IPS-15b (cell line): ENCODE measurements at regions not wholly inside any gene's neighbourhood (a gene's known extent, or its start where the extent isn't known, plus 50 kb on each side); places are given as distances from the start of the nearest gene placed in this dataset.

Experiments
- H3K27me3 ChIP-seq: one replicate; pipeline ENCODE4 v1.6.1; 2013; ENCODE audit warnings: low read length; ENCODE audit not compliant: control insufficient read depth, insufficient read depth
- H3K36me3 ChIP-seq: one replicate; pipeline ENCODE4 v1.6.1; 2013; ENCODE audit warnings: low read length; ENCODE audit not compliant: control insufficient read depth, insufficient read depth
- H3K4me1 ChIP-seq: one replicate; pipeline ENCODE4 v1.6.1; 2013; ENCODE audit warnings: mild to moderate bottlenecking, low read length; ENCODE audit not compliant: control insufficient read depth, insufficient read depth
- H3K4me3 ChIP-seq: one replicate; pipeline ENCODE4 v1.5.1; 2013; ENCODE audit warnings: low read depth, low read length
- H3K9ac ChIP-seq: one replicate; pipeline ENCODE4 v1.6.1; 2013; ENCODE audit warnings: low read depth, mild to moderate bottlenecking, low read length
- H3K9me3 ChIP-seq: one replicate; pipeline ENCODE4 v1.6.1; 2013; ENCODE audit warnings: mild to moderate bottlenecking, low read length; ENCODE audit not compliant: control insufficient read depth, insufficient read depth

- Histone ChIP-seq H3K4me3 (no peak overlapping the region), H3K9ac (no peak overlapping the region), H3K36me3 (no peaks in the 10 kb centered on the region), H3K4me1 (no peaks in the 10 kb centered on the region), H3K9me3 (no peaks in the 10 kb centered on the region), H3K27me3 (no peaks in the 10 kb centered on the region)
Measured at GRCh38 chr2:228699888-228700287, 518.4 kb upstream of the SPHKAP start.

GRCh38 chr2:228699400-228699799, 517.9 kb upstream of the SPHKAP start:
- no peaks in the 10 kb centered on the region for H3K36me3 ChIP-seq
- no peaks in the 10 kb centered on the region for H3K27me3 ChIP-seq
- no peak overlapping the region for H3K4me3 ChIP-seq
- no peak overlapping the region for H3K9ac ChIP-seq
- no peaks in the 10 kb centered on the region for H3K4me1 ChIP-seq
- no peaks in the 10 kb centered on the region for H3K9me3 ChIP-seq

GRCh38 chr2:228698963-228699362, 517.5 kb upstream of the SPHKAP start:
- H3K36me3 ChIP-seq = no peaks in the 10 kb centered on the region
- H3K4me3 ChIP-seq = no peak overlapping the region
- no peaks in the 10 kb centered on the region for H3K9me3 ChIP-seq
- H3K9ac ChIP-seq = no peak overlapping the region
- no peaks in the 10 kb centered on the region for H3K4me1 ChIP-seq
- H3K27me3 ChIP-seq = no peaks in the 10 kb centered on the region

- Histone ChIP-seq H3K4me1 (no peaks in the 10 kb centered on the region), H3K9ac (no peak overlapping the region), H3K27me3 (no peaks in the 10 kb centered on the region), H3K36me3 (no peaks in the 10 kb centered on the region), H3K9me3 (no peaks in the 10 kb centered on the region), H3K4me3 (no peak overlapping the region)
Measured at GRCh38 chr2:228697456-228697855, 516.0 kb upstream of the SPHKAP start.

GRCh38 chr2:228690681-228691080, 509.2 kb upstream of the SPHKAP start:
- peaks cover 7% of the 10 kb centered on the region for H3K4me1 ChIP-seq
- H3K36me3 ChIP-seq = no peaks in the 10 kb centered on the region
- no peaks in the 10 kb centered on the region for H3K9me3 ChIP-seq
- H3K9ac ChIP-seq = no peak overlapping the region
- no peak overlapping the region for H3K4me3 ChIP-seq
- H3K27me3 ChIP-seq = no peaks in the 10 kb centered on the region

- Histone ChIP-seq H3K9ac (no peak overlapping the region), H3K36me3 (no peaks in the 10 kb centered on the region), H3K9me3 (no peaks in the 10 kb centered on the region), H3K27me3 (no peaks in the 10 kb centered on the region), H3K4me1 (peaks cover 7% of the 10 kb centered on the region), H3K4me3 (no peak overlapping the region)
Measured at GRCh38 chr2:228689053-228689452, 507.6 kb upstream of the SPHKAP start.

GRCh38 chr2:228688007-228688645, 506.6 kb upstream of the SPHKAP start:
- H3K9ac ChIP-seq = no peak overlapping the region
- no peaks in the 10 kb centered on the region for H3K9me3 ChIP-seq
- no peak overlapping the region for H3K4me3 ChIP-seq
- H3K27me3 ChIP-seq = no peaks in the 10 kb centered on the region
- H3K4me1 ChIP-seq = peaks cover 7% of the 10 kb centered on the region
- no peaks in the 10 kb centered on the region for H3K36me3 ChIP-seq

- H3K4me3 ChIP-seq = no peak overlapping the region
- no peaks in the 10 kb centered on the region for H3K4me1 ChIP-seq
- no peaks in the 10 kb centered on the region for H3K27me3 ChIP-seq
- H3K36me3 ChIP-seq = no peaks in the 10 kb centered on the region
- no peaks in the 10 kb centered on the region for H3K9me3 ChIP-seq
- no peak overlapping the region for H3K9ac ChIP-seq
Measured at GRCh38 chr2:228681979-228682378, 500.5 kb upstream of the SPHKAP start.

GRCh38 chr2:228681426-228681825, 499.9 kb upstream of the SPHKAP start:
- H3K4me1 ChIP-seq = no peaks in the 10 kb centered on the region
- H3K9ac ChIP-seq = no peak overlapping the region
- H3K9me3 ChIP-seq = no peaks in the 10 kb centered on the region
- no peaks in the 10 kb centered on the region for H3K27me3 ChIP-seq
- no peak overlapping the region for H3K4me3 ChIP-seq
- H3K36me3 ChIP-seq = no peaks in the 10 kb centered on the region

- Histone ChIP-seq H3K27me3 (no peaks in the 10 kb centered on the region), H3K9ac (no peak overlapping the region), H3K36me3 (no peaks in the 10 kb centered on the region), H3K4me3 (no peak overlapping the region), H3K4me1 (no peaks in the 10 kb centered on the region), H3K9me3 (no peaks in the 10 kb centered on the region)
Measured at GRCh38 chr2:228678110-228678509, 496.6 kb upstream of the SPHKAP start.

GRCh38 chr2:228675646-228676045, 494.2 kb upstream of the SPHKAP start:
- H3K9me3 ChIP-seq = no peaks in the 10 kb centered on the region
- no peaks in the 10 kb centered on the region for H3K27me3 ChIP-seq
- H3K4me1 ChIP-seq = no peaks in the 10 kb centered on the region
- no peaks in the 10 kb centered on the region for H3K36me3 ChIP-seq
- no peak overlapping the region for H3K9ac ChIP-seq
- no peak overlapping the region for H3K4me3 ChIP-seq

GRCh38 chr2:228675091-228675490, 493.6 kb upstream of the SPHKAP start:
- H3K27me3 ChIP-seq = no peaks in the 10 kb centered on the region
- H3K9me3 ChIP-seq = no peaks in the 10 kb centered on the region
- no peaks in the 10 kb centered on the region for H3K36me3 ChIP-seq
- no peaks in the 10 kb centered on the region for H3K4me1 ChIP-seq
- H3K9ac ChIP-seq = no peak overlapping the region
- H3K4me3 ChIP-seq = no peak overlapping the region
